ENCODE measurements at regions not wholly inside any gene's neighbourhood (a gene's known extent, or its start where the extent isn't known, plus 50 kb on each side); places are given as distances from the start of the nearest gene placed in this dataset.

GRCh38 chr6:134730013-134730412, 219.9 kb downstream of the ALDH8A1 start:
- no peak for TF ChIP-seq CTCF (IDR thresholded peaks at IDR 0.05 in 8 of 11, conservative IDR thresholded peaks at IDR 0.05 in 3 of 11)
- TF ChIP-seq POLR2A (IDR thresholded peaks at IDR 0.05): no peak
- no peak for TF ChIP-seq POLR2AphosphoS5 (IDR thresholded peaks at IDR 0.05)

All from spleen (tissue), 7 donors.